ENCODE measurements at regions not wholly inside any gene's neighbourhood (a gene's known extent, or its start where the extent isn't known, plus 50 kb on each side); places are given as distances from the start of the nearest gene placed in this dataset.
"Not testable (repeated sequence)": the region's sequence is repeated elsewhere in the genome, so short reads cannot be mapped to it uniquely, and the experiment has no call there.

GRCh38 chr2:142707318-142707717 is 170.1 kb upstream of the KYNU start:
- no peak for DNase-seq

- DNase-seq: not testable (repeated sequence)
Measured at GRCh38 chr2:142702397-142702796, 175.1 kb upstream of the KYNU start.

- DNase-seq: not testable (repeated sequence)
Measured at GRCh38 chr2:142695350-142696257, 181.9 kb upstream of the KYNU start.

- no peak for DNase-seq
Measured at GRCh38 chr2:142694282-142694681, 183.2 kb upstream of the KYNU start.

GRCh38 chr2:142693171-142693950 is 184.1 kb upstream of the KYNU start:
- DNase-seq: no peak

- DNase-seq: no peak
Measured at GRCh38 chr2:142688856-142689605, 188.4 kb upstream of the KYNU start.

- no peak for DNase-seq
Measured at GRCh38 chr2:142687509-142687908, 190.0 kb upstream of the KYNU start.

GRCh38 chr2:142687075-142687474 is 190.4 kb upstream of the KYNU start:
- no peak for DNase-seq

GRCh38 chr2:142684667-142685066 is 192.8 kb upstream of the KYNU start:
- DNase-seq: no peak

- no peak for DNase-seq
Measured at GRCh38 chr2:142682528-142682927, 194.9 kb upstream of the KYNU start.

- DNase-seq: no peak
Measured at GRCh38 chr2:142681952-142682351, 195.5 kb upstream of the KYNU start.

GRCh38 chr2:142678164-142678563 is 199.3 kb upstream of the KYNU start:
- DNase-seq: no peak

- no peak for DNase-seq
Measured at GRCh38 chr2:142675398-142675797, 202.1 kb upstream of the KYNU start.

GRCh38 chr2:142673836-142674235 is 203.6 kb upstream of the KYNU start:
- no peak for DNase-seq

GRCh38 chr2:142672698-142673097 is 204.8 kb upstream of the KYNU start:
- DNase-seq: no peak

- no peak for DNase-seq
Measured at GRCh38 chr2:142670362-142670761, 207.1 kb upstream of the KYNU start.

- DNase-seq: no peak
Measured at GRCh38 chr2:142668420-142668819, 209.0 kb upstream of the KYNU start.

GRCh38 chr2:142665241-142665640 is 212.2 kb upstream of the KYNU start:
- DNase-seq: no peak

- no peak for DNase-seq
Measured at GRCh38 chr2:142650601-142651000, 226.9 kb upstream of the KYNU start.

GRCh38 chr2:142649581-142649980 is 227.9 kb upstream of the KYNU start:
- DNase-seq: no peak

GRCh38 chr2:142642650-142643049 is 234.8 kb upstream of the KYNU start:
- DNase-seq: no peak

GRCh38 chr2:142629193-142629592 is 248.3 kb upstream of the KYNU start:
- DNase-seq: no peak

GRCh38 chr2:142621287-142621686 is 256.2 kb upstream of the KYNU start:
- DNase-seq: no peak

Measured in NCI-H1105 treated with DMSO at 0.1 percent for 48 hours (cell line).